GM18868 (cell line): ENCODE measurements at regions not wholly inside any gene's neighbourhood (a gene's known extent, or its start where the extent isn't known, plus 50 kb on each side); places are given as distances from the start of the nearest gene placed in this dataset.

ENCODE experiments used
- ATAC-seq: cut with Tn5 transposase; IDR thresholded peaks from one replicate; pipeline ENCODE4 v1.9.1; 2021; ENCODE audit warnings: mild to moderate bottlenecking, moderate library complexity; ENCODE audit not compliant: unreplicated experiment

DNA sequence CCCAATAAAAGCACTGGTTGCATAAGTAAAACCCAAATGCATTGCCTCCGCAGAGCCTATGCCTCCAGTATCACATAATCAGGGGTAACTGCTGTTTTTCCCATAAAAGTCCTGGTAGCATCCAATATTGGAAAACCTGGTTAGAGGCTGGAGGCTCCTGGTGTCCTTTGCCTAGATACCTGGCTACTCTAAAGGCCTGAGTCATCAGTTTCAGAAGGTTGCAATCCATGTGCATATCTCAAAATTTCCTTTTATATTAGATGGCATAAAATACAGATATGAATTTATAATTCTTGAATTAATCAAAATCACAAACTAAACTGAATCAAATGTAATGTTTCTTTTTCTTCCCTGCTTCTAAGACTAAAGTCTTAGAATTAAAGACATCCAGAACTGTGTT, 164.2 kb upstream of the DCN start:
- no peak for ATAC-seq

DNA sequence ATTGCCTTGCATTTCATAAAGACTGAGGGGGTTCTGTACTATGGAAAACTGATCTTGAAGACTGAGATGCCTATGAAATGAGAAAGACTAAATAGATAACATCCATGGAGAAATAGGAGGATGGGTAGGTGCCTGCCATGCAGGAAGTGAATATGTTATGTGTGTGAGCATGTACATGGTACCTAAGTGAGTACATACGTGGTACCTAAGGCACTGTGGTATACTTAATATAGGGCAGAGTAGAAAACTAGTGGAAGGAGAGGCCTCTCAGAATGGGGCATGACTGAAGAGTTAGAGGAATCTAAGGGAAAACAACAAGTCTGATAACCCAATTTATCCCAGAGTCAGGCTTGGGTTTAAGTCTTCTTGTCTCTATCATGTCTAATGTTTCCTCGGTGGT, 161.8 kb upstream of the DCN start:
- no peak for ATAC-seq

GRCh38 chr12:91343010-91343409, 160.4 kb upstream of the DCN start:
- ATAC-seq, result no peak

DNA sequence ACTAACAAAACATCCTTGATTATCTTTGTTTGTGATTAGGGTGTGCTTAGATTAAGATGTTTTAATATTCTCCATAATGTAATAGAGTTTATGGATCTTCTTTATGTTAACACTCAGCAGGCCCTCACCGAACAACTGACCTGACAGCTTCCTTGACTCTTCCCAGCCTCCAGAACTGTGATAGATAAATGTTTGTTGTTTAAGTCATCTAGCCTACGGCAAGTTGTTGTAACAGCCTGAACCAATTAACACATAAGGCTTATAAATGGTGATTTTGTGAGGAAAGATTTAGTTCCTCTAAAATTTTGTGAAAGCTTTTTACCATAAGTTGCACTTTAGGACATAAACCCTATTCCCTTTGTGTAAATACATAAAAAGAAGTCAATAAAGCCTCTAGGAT, 156.5 kb upstream of the DCN start:
- ATAC-seq, result no peak

DNA sequence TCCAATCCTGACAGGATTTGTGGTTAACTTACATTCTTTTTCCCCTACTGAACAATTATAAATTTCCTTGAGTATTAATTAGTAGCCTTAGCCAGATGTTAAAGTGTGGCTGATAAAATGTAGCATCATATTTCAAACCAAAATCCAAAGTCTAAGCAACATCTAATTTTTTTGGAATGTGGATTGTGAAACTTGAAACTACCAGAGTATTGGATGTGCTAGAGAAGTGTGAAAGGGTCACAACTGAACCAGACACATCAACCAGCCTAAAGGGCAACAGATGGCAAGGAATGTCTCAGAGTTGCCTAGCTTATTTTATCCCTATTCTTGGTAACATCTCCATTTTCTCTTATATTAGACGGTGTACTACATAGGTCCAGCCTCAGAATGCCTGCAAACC, 153.1 kb upstream of the DCN start:
- no peak for ATAC-seq

- ATAC-seq, result no peak
Observed at GRCh38 chr12:91333966-91334365, 151.3 kb upstream of the DCN start.

DNA sequence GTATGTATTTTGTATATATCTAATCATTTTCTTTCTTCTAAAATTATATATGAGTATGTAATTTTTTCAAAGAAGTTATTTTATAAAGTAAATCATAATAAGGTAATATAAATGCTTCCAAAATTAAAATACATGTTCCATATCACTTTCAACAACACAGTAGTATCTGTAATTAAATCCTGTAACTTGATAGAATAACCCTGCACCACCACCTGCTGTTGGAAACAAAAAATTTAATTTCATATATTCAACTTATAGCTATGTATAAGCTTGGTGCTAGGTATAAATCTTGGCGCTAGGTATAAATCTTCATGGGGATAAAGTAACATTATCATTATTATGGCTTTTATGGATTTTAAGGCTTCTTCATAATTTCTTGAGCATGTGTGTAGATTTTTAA, 149.7 kb upstream of the DCN start:
- ATAC-seq, result no peak

DNA sequence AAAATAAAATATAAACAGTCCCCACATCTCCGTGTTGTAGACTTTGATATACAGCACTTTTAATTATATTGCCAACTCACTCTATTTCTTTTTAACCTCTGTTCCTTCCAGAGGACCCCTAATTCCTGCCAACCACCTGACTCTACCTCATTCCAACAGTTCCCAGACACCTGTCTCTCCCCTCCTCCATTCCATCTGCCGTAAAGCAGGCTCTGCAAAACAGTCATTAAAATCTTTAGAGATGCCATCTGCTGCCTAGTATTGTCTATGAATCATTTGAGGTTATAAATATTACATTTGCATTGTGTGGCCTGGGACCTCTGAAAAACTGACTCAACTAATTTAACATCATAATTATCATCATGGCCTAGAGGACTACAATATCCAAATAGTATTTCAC, 148.8 kb upstream of the DCN start:
- no peak for ATAC-seq

DNA sequence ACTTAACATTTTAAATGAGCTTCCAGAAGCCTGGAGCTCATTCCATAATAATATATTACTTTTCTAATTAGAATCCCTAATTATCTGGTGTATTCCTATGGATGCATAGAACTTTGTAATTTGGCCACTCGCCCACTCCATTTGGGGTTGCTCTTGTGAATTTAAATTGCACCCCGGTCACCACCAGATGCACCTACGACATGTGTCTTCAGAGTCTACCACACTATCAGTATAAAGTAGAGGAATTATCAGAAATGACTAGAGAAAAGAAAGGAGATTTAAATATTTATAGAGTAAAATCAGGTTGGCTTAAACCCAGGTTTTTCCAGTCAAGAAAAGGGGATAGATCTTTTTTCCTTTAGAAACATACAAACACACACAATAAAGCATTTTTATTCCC, 145.8 kb upstream of the DCN start:
- no peak for ATAC-seq

DNA sequence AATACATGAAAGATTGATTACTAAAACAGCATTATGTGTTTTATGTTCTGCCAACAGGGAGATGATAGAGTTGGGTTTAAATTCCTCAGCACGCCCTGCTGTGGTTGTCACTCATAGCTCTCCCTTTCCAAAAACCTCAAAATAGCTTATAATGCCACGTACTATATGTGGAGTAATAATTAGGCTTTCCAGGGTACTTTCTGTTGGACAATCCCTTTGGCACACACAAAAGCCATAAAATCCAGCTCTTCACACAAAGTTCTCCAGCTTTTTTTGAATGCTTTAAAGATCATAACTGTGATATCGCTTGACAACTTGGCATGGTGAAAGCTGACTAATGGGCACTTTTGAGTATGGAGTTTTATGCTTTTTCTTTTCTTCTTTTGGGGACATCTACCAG, 145.3 kb upstream of the DCN start:
- ATAC-seq, result no peak

DNA sequence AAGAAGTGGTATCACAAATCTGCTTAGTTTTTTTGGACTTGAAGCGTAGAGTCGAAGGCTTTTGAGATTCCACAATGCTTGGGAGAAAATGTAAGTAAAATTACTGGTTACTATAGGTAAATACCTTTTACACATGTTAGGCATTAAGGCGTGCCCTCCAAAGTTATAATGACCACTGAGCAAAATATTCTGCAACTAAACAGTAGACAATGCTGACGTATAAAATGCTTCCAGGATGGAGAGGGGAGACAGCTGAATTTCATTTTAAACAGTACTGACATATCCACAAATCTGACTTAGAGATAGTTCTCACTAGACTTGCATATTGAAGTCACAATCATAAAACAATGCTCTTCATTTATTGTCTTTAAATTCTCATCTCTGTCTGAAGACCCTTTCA, 144.5 kb upstream of the DCN start:
- no peak for ATAC-seq

DNA sequence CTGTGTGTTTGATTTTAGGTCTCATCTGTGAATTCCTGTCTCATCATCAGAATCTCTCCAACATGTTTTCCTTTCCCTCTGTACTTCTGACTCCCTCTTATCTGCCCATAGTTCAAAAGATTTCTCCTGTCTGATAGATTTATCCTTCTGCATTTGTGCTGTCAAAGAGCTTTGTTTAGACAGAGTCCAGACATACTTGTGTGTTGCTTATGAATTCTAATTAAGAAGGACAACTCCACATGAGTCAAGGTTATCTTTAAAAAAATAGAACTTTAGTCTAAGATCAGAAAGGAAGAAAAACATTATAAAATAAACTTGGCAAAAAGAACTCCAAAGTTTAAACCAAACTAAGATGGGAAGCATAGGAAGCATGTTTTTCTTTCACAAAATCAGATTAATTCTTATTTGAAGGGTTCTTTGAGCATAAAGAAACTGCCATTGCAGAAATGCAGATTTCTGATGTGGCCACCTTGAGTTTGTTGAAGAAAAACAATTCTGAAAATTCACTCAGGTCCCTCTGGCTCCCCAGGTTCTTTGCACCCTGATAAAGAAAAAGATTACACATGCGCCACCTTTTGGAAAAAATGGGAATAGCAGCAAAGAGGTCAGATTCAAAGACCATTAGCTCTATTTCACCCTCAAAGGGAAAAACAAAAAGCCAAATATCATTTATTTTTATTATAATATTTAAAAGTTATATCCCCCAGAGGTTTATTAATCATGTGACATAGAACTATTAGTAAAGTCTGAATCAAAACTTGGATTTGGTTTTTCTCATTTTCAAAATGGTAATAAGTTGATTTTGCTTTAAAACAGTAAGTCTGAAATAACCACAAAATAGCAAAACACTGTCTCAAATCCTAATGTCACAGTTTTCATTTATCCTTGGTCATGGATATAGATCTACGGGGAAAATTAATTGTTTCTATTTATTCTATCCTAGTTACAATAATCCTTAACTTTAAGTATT, 143.7 kb upstream of the DCN start:
- ATAC-seq, result peak; percentile 83

DNA sequence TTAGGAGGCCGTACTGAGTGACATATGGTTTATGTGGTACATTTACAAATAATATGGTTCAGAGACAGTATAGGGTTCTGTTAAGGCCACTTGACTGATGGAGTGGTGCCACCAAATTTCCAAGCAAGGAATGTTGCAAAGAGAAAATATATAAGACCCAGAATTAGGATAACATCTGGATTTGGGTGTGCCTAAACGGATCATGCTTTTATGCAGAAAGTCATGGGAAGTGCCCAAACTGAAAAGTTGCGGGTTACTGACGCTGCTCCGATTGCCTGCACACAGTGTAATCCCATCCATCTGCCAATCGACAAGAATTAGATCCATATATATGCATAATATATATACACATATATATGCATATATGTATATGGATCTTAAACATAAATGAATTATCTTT, 138.4 kb upstream of the DCN start:
- ATAC-seq, result no peak

DNA sequence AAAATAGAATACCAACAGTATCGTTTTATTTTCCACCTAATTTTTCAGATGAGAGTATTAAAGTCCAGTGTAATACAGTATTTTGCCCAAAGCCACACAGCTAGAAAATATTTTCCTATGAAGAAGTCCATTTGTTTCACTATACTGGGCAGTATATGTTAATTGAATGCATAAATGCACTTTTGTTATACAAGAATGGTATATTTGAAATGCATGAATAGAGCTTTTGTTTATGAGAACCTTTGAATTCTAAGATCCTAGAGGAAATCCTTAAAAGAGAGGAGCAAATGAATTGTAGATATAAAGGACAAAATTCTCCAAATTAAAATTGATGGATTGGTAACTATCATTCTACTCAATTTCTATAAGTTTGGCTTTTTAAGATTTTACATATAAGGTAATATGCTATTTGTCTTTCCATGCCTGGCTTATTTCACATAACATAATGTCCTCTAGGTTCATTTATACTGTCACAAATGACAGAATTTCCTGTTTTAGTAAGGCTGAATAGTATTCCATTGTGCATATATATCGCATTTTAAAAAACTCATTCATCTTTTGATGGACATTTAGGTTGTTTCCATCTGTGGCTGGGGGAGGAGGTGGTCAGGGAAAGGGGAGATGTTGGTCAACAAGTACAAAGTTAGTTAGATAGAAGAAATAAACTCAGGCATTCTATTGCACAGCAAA, 136.6 kb upstream of the DCN start:
- no peak for ATAC-seq

GRCh38 chr12:91317306-91317705, 134.7 kb upstream of the DCN start:
- ATAC-seq, result no peak

- no peak for ATAC-seq
Observed at GRCh38 chr12:91316907-91317269, 134.3 kb upstream of the DCN start.

- no peak for ATAC-seq
Observed at GRCh38 chr12:91316161-91316906, 133.7 kb upstream of the DCN start.

DNA sequence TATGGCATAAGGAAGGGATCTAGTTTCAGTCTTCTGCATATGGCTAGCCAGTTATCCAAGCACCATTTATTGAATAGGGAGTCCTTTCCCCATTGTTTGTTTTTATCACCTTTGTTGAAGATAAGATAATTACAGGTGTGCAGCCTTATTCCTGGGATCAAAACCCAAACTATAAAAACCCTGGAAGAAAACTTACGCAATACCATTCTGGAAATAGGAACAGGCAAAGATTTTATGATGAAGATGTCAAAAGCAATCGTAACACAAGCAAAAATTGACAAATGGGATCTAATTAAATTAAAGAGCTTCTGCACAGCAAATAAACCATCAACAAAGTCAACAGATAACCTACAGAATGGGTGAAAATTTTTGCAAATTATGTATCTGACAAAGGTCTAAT, 128.5 kb upstream of the DCN start:
- ATAC-seq, result no peak

DNA sequence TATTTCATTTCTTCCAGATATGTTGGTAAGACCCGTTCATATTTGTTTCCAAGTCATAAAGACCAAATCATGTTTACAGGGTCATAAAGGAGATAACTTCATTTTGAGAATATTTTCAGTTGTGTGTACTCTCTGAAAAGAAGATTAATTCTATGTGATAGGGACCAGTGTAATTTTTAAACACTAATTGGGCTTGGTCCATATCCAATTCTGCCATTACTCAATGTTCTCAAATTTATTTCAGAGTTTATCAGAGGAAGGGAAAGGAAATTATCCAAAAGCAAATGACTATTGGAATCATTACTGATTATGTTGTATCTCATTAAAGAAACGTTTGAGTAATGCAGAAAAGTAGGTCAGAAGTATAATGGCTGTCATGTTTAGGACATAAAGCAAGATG, 126.8 kb upstream of the DCN start:
- no peak for ATAC-seq

- peak; percentile 45 for ATAC-seq
Observed at GRCh38 chr12:91307957-91308670, 125.5 kb upstream of the DCN start.

- ATAC-seq, result no peak
Observed at GRCh38 chr12:91290354-91290753, 107.7 kb upstream of the DCN start.
